HG03135 (cell line): ENCODE measurements at regions not wholly inside any gene's neighbourhood (a gene's known extent, or its start where the extent isn't known, plus 50 kb on each side); places are given as distances from the start of the nearest gene placed in this dataset.
A peak's percentile ranks its signal among the peaks of the same experiment; 100 is the strongest.
"Not testable (repeated sequence)": the region's sequence is repeated elsewhere in the genome, so short reads cannot be mapped to it uniquely, and the experiment has no call there.

Experiments used
- ATAC-seq: cut with Tn5 transposase; IDR thresholded peaks from one replicate; pipeline ENCODE4 v1.9.1; 2021; ENCODE audit warnings: mild to moderate bottlenecking, moderate library complexity; ENCODE audit not compliant: unreplicated experiment

DNA sequence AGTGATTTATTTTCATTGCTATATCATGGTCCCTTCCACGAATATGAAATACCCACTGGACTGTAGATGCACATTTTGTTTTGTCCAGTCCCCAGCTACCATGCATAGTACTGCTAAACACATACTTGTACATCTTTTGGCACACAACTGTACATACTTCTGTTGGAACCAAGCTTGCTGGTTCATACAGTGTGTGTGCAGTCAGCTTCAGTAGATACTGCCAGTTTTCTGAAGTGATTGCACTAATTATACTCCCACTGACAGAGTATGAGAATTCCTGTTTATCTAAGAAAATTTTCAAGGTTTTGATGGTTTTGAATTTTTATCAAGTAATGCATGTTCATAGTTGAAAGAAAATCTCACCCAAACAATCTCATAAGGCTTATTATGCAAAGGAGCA lies 100.7 kb upstream of the LMCD1 start:
- ATAC-seq = no peak

DNA sequence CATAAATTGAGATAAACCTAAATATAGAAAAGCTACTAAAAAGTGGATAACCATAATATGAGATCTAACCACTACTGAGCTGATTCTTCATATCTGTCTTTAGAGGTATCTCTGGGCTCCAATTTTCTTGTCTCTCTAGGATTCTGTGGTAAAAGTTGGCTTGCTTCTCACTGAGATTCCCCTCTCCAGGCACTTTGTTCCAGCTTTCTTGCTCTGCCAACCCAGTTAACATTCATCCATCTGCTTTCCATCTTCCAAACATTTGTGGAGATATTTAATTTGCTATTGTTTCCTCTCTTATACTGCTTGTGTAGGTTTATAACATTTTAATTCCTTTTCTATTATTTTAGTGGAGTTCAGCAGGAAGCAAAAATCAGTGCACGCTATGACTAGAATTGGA lies 97.6 kb upstream of the LMCD1 start:
- ATAC-seq = no peak

DNA sequence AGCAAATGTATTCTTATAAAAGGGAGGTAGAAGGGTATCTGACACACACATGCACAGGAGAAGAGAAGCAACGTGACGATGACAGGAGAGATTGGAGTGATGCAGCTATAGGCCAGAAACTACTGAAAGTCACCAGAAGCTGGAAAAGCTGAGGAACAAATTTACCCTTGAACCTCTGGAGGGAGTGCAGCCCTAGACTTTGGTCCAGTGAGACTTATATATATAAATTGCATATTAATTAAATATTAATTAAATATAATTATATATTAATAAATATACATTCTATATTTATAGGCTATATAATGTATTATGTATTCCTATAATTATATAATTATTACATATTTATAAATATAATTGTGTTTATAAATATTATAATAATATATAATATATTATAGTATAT lies 96.5 kb upstream of the LMCD1 start:
- ATAC-seq = no peak

DNA sequence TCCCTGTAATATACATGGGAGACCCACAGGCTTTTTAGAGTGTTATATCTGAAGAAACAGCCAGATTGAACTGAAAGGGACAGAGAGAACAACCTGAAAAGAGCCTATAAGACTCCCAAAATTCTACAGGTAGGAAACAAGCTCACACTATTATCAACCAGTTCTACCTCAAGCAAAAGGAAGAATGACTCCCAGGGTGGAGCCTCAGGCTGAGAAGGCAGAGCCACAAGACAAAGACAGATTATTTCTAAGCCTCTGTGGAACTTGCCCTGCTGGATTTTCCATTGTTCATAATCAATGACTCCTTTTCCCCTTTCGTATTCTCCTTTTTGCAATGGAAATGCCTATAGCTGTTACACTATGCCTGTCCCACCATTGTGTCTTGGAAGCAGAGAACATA lies 95.1 kb upstream of the LMCD1 start:
- no peak for ATAC-seq

DNA sequence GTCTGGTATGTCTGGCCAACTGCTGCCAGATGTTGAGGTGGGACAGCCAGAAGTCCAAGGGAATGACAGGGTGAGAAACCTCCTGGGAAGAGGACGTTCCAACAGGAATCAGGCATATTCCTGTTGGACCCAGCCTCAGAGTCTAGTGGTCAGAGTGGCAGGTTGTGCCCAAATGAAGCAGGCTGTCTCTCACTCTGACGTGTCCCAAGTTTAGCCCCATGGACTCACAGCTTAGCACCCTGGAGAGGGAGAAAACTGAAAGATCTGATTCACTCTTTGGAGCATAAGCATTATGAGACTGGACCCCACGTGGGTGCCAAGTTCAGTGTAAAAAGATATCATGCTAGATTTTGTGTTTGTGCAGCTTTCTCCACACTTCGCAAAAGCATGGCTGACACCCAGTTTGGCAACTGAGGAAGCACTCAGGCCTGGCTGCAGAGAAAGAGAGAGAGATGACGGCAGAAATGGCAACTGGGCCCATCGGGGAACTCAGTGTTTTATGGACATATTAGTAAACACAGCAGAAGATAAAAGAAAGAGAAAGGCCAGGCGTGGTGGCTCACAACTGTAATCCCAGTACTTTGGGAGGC lies 88.2 kb upstream of the LMCD1 start:
- ATAC-seq = no peak

DNA sequence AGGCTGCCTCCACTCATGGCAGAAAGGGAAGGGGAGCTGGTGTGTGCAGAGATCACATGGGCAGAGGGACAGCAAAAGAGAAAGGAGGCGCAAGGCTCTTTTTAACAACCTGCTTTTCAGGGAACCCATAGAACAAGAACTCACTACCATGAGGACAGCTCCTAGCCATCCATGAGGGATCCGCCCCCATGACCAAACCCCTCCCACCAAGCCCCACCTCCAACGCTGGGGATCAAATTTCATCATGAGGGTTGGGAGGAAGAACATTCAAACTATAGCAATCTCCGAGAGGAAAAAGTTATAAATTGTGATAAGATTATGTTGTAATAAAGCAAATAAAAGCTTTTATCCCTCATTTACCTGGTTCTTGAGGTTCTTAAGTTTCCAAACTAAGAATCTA lies 84.7 kb upstream of the LMCD1 start:
- no peak for ATAC-seq

DNA sequence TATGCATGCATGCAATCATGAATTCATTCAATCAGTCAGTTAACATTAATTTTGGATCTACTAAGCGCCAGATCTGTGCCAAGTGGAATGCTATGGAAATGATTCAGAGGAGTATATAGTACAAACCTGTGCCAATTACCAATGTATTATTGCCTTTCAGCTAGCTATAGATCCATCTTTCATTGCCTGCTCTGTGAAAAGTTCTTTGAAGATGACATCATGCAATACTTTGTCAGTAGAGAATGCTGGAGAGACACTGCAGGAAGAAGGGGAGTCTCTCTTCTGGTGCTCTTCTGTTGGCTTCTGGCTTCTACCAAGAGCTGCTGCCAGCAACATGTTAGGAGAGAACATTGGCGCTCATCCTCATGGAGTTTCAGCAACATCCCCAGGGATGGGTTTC lies 81.0 kb upstream of the LMCD1 start:
- ATAC-seq = no peak

DNA sequence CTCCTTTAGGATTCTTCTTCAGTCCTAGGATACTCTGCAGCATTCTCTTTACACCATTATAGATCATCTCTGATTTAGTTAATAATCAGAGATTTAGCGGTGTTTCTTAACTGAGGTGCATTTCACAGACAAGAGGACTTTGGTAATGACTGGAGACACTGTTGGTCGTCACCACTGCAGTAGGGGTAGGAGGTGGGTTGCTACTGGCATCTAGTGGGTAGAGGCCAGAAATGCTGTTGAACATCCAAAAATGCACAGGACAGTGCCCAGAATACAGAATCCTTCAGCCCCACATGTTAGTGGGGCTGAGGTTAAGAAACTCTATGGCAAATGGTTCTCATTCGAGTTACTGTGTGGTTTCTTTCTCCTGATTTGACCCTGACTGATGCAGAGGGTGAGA lies 80.4 kb upstream of the LMCD1 start:
- ATAC-seq = no peak

DNA sequence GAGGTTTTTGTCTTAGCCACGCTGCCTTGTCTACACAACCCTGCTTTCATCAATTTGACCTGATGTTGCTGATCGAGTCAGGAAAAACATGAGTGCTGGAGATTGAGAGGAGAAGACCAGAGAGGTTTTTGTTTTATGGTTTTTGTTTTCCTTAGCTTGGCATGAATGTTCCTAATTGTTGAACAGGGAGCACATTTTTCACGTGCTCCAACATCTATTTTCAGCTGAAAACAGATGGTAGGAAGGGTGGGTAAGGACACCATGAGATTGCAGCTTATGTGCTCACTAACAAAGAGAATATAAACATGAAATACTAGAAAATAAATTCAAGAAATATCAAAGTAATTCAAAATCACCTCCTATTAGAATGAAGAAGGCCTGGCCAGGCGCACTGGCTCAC lies 79.9 kb upstream of the LMCD1 start:
- no peak for ATAC-seq

DNA sequence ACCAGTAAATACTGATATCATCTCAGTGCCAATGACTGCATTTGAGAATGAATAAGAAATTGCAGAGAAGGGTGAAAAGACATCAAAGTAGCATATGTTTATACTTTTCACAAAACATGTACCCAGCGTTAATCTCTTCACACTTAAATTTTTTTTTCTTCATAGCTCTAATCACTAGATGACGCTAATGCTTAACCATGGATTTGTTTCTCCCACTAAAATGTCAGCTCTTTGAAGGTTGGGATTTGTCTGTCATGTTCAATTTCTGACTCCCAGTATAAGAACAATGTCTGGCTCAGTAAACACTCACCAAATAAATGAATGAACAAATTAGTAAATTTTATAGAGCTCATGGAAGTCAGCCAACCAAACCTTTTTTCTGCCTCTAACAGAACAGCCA lies 78.3 kb upstream of the LMCD1 start:
- ATAC-seq = no peak

DNA sequence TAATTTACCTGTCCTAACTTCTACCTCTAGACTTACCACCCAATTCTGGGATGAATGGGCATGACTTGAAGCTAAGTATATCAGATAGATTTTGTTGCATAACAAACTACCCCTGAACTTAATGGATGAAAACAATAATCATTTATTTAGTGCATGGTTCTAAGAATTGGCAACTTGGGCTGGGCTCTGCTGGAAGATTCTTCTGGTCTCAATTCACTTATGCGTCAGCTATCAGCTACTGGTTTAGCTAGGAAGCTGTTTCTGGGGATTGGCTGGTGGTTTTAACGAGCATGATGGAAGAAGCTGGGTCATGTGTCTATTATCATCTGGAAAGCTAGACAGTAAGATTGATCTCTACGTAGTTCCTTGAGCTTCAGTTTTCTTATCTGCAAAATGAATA lies 77.3 kb upstream of the LMCD1 start:
- no peak for ATAC-seq

DNA sequence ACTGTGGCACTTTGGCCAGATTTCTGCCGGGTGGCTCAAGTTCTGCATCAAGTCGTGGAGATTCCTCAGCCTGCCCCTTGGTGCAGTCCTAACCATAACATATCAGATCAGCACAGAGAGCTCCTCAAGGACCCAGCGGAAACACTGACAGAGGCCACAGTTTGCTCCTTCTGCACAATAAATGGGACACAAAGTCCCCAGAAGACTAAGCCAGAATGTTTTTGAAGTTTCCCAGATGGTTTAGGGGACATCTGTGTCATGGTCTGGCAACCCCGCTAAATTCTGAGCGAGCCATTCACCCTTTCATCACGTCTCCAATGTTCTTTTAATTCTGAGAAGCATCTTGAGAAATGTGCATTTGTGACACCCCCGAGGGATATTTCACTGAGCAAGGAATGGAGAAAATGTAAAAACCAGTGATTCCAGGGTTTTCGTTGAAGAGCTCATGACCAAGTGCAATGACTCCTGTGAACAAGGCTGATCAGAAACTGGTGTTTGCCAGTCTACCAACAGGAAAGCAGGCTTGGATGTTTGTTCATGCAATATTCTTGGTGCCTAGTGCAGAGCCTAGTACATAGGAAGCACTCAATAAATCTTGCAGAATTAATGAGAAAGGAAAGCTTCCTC lies 64.8 kb upstream of the LMCD1 start:
- no peak for ATAC-seq

DNA sequence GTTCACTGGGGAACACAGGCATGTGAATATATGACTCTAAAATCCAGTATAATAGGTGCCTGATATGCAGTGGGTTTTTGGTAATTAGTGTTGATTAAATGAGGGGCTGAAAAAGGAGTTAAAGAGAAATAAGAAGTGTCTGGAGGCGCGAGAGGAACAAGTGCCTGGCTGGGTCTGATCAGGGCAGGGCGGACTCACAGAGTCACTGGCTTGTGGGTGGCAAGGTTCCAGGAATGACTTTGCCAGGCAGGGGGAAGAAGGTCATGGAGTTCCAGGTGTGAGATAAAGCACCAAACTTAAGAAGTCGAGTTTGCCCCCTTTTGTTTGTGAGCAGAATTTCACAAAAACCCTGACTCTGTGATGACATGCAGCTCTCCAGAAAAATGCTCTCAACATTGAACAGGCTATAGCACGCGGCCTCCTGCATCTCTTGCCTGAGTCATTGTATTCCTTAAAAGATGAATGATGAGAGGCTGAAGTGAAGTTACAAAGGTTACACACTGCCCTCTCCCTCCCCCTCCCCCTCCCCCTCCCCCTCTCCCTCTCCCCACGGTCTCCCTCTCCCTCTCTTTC lies 63.0 kb upstream of the LMCD1 start:
- no peak for ATAC-seq

DNA sequence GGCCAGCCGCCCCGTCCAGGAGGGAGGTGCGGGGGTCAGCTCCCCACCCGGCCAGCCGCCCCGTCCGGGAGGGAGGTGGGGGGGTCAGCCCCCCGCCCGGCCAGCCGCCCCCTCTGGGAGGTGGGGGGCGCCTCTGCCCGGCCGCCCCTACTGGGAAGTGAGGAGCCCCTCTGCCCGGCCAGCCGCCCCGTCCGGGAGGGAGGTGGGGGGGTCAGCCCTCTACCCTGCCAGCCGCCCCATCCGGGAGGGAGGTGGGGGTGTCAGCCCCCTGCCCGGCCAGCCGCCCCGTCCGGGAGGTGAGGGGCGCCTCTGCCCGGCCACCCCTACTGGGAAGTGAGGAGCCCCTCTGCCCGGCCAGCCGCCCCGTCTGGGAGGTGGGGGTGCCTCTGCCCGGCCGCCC lies 61.5 kb upstream of the LMCD1 start:
- not testable (repeated sequence) for ATAC-seq

DNA sequence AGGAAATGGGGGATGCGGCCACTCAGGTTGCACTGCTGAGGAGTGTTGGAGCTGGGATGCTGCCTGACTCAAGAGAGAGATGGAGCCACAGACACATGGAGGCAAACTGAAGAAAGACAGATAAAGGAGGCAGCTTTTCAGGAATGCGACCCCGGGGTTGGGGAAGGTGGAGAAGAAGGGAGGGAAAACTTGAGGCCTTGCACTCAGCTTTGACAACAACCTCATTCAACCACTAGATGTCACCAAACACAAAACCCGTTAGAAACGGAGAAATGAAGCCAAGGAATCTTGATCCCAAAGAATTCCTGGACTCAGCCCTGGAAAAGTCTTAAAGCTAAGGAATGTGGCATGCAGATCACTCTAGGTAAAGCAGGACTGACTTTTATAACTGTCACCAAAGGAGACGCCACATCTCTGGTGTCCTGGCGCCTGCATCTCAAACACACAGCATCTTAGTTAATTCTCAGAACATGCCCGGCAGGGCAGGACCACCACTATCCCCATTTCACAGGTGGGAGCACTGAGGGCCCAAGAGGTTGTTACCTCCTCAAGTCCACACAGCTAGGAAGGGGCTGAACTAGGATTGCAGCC lies 59.6 kb upstream of the LMCD1 start:
- ATAC-seq = no peak

DNA sequence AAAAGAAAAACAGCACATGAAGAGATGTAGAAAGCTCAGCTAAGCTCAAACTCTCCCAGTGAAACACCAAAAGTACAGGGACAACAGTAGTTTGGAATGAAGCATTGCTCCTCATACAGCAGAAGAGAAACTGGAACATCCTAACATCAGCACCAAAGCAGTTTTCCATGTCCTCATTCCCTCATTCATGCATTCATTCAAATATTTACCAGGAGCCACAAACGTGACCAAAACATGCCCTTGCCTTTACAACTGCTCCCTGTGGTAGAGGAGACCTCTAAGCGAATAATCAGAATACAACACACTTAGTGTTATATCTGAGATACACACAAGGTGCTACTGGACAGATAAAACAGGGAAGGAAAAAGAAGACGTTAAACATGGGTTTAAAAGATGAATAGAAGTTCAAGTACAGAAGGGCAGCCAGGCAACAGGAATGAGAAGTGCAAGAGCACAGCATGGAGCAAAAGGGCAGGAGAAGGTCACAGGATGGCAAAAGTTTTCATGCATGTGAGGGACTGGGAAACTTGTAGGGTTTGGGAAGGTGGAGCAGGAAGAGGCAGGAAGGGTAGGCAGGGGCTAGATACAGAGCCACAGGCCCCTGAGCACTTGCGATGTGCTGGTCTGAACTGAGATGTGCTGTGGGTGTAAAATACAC lies 58.5 kb upstream of the LMCD1 start:
- no peak for ATAC-seq

DNA sequence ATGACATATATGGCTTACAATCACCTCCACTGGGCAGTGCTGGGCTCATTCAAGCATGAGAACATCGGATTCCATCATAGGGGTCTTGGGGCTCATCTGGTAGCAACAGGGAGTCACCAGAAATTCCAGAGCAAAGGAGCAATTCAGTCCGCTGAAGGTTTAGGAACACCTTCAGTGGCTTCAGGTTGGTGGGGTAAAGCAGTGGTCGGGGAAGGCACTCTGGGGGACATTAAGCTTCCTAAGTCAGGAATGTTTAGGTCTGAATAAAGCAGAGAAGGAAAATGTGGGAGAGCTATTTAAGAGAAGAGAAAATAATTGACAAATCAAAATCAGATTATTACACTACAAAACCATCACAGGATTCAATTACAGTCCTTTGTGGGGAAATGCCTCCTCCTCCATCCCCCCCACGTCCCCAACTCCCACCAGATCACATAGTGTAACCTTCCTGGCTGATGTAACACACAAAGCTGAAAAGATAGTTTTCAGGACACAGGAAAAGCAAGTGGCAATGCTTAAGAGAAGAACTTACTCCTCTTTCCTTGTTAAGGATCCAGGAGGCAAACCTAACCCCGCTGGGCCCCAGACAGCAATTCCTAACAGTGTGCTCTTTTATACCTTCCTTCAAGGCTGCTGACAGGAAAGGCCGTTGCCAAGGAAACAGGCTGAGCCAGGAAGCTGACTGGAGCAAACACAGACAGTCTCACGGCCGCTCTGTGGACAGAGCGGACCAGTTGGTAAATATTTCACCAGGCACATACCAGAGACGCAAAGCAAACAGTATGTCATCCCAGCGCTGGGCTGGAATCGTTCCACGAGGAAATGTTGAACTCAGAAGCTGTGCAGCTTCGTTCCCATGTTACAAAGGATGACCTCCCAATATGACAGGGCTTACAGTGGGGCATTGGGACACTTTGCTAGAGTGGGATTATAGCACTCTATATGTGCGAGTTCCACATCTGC lies 57.5 kb upstream of the LMCD1 start:
- ATAC-seq = peak; percentile 69

DNA sequence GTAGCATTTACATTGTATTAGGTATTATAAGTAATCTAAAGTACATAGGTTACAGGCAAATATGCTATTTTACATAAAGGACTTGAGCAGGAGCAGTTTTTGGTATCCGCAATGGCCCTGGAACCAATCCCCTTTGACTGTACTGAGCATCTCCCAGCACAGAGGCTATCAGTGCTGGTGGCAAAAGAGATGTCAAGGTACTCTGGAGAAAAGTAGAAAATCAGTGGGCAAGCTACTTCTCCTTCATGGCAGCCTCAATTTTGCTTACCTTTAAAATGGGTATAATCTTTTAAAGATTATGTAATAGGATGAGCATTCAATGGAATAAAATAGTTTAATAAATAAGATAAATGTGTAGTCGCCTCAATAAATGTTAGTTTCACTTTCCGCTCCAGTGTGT lies 56.7 kb upstream of the LMCD1 start:
- no peak for ATAC-seq

DNA sequence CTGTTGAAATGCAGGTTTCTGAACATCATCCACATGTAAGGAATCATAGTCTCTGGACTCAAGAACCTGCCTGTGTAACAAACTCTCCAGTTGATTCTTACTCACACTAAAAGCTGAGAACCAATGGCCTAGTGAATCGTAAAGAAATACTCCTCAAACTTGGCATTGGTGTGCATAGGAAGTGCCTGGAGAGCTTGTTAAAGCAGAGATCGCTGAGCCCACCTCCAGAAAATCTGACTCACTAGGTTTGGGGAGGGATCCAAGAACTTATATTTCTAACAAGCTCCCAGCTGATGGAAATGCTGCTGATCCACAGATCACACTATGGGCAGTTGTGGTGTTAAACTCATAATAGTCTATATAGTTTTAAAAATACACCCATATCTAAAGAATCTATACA lies 55.8 kb upstream of the LMCD1 start:
- ATAC-seq = no peak

DNA sequence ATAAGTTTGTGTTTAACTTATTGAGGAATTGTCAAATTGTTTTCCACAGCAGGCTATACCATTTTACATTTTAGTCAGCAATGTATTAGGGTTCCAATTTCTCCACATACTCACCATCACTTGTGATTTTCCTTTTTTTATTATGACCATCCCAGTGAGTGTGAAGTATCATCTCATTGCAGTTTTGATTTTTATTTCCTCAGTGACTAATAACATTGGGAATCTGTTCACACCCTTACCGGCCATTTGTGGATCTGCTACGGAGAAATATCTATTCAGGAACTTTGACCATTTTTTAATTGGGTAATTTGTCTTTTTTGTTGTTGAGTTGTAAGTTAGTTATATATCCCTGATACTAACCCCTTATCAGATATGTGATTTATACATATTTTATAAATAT lies 54.8 kb upstream of the LMCD1 start:
- no peak for ATAC-seq

DNA sequence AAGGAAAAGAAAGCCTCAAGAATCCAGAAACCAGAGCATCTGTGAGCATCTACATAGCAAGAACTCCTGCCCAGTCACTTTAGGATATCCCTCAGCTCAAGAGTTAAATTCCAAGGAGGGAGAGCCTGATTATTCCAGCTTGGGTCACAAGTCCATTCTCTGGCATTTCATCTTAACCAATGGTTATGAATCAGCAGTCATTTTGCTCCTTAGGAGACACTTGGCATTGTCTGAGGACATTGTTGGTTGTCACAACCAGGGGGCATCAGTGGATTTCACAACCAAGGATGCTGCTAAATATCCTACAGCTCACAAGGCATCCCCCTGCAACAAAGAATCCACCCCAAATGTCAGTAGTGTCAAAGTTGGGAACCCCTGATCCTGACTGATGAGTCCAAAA lies 51.0 kb upstream of the LMCD1 start:
- ATAC-seq = no peak
